ENCODE measurements at regions not wholly inside any gene's neighbourhood (a gene's known extent, or its start where the extent isn't known, plus 50 kb on each side); places are given as distances from the start of the nearest gene placed in this dataset.

GRCh38 chr11:91241226-91241625 is 983.4 kb upstream of the FAT3 start:
- no peak overlapping the region for H3K27ac ChIP-seq
- H3K4me3 ChIP-seq = no peak overlapping the region

GRCh38 chr11:91239359-91239758 is 985.3 kb upstream of the FAT3 start:
- no peak overlapping the region for H3K27ac ChIP-seq
- H3K4me3 ChIP-seq = no peak overlapping the region

GRCh38 chr11:91231226-91231625 is 993.4 kb upstream of the FAT3 start:
- H3K27ac ChIP-seq = no peak overlapping the region
- H3K4me3 ChIP-seq = no peak overlapping the region

- no peak overlapping the region for H3K4me3 ChIP-seq
- no peak overlapping the region for H3K27ac ChIP-seq
These were observed 994.0 kb upstream of the FAT3 start for GRCh38 chr11:91230647-91231046.

- H3K27ac ChIP-seq = no peak overlapping the region
- no peak overlapping the region for H3K4me3 ChIP-seq
These were observed 1000.0 kb upstream of the CHORDC1 start for GRCh38 chr11:91222830-91223229.

- no peak overlapping the region for H3K4me3 ChIP-seq
- H3K27ac ChIP-seq = no peak overlapping the region
These were observed 997.8 kb upstream of the CHORDC1 start for GRCh38 chr11:91220476-91221202.

GRCh38 chr11:91219535-91219934 is 996.7 kb upstream of the CHORDC1 start:
- H3K27ac ChIP-seq = no peak overlapping the region
- H3K4me3 ChIP-seq = no peak overlapping the region

- Histone ChIP-seq H3K27ac (no peak overlapping the region), H3K4me3 (no peak overlapping the region)
These were observed 986.9 kb upstream of the CHORDC1 start for GRCh38 chr11:91209751-91210150.

GRCh38 chr11:91209306-91209705 is 986.5 kb upstream of the CHORDC1 start:
- no peak overlapping the region for H3K4me3 ChIP-seq
- H3K27ac ChIP-seq = no peak overlapping the region

- Histone ChIP-seq H3K4me3 (no peak overlapping the region), H3K27ac (no peak overlapping the region)
These were observed 977.0 kb upstream of the CHORDC1 start for GRCh38 chr11:91199866-91200265.

GRCh38 chr11:91194546-91194945 is 971.7 kb upstream of the CHORDC1 start:
- Histone ChIP-seq H3K4me3 (no peak overlapping the region), H3K27ac (no peak overlapping the region)

GRCh38 chr11:91188484-91188883 is 965.6 kb upstream of the CHORDC1 start:
- no peak overlapping the region for H3K27ac ChIP-seq

GRCh38 chr11:91187314-91187713 is 964.5 kb upstream of the CHORDC1 start:
- Histone ChIP-seq H3K4me3 (no peak overlapping the region), H3K27ac (no peak overlapping the region)

More at GRCh38 chr11:91188484-91188883, 965.6 kb upstream of the CHORDC1 start:
- no peak overlapping the region for H3K4me3 ChIP-seq

- H3K4me3 ChIP-seq = no peak overlapping the region
- no peak overlapping the region for H3K27ac ChIP-seq
These were observed 955.5 kb upstream of the CHORDC1 start for GRCh38 chr11:91178366-91178765.

GRCh38 chr11:91174734-91175133 is 951.9 kb upstream of the CHORDC1 start:
- Histone ChIP-seq H3K27ac (no peak overlapping the region), H3K4me3 (no peak overlapping the region)

- no peak overlapping the region for H3K4me3 ChIP-seq
- no peak overlapping the region for H3K27ac ChIP-seq
These were observed 951.3 kb upstream of the CHORDC1 start for GRCh38 chr11:91174193-91174592.

GRCh38 chr11:91173701-91174100 is 950.9 kb upstream of the CHORDC1 start:
- no peak overlapping the region for H3K4me3 ChIP-seq
- H3K27ac ChIP-seq = no peak overlapping the region

GRCh38 chr11:91170711-91171110 is 947.9 kb upstream of the CHORDC1 start:
- Histone ChIP-seq H3K27ac (no peak overlapping the region), H3K4me3 (no peak overlapping the region)

GRCh38 chr11:91164452-91164822 is 941.6 kb upstream of the CHORDC1 start:
- no peak overlapping the region for H3K27ac ChIP-seq

GRCh38 chr11:91163619-91164451 is 941.0 kb upstream of the CHORDC1 start:
- H3K27ac ChIP-seq = no peak overlapping the region
- no peak overlapping the region for H3K4me3 ChIP-seq

More at GRCh38 chr11:91164452-91164822, 941.6 kb upstream of the CHORDC1 start:
- no peak overlapping the region for H3K4me3 ChIP-seq

- no peak overlapping the region for H3K27ac ChIP-seq
- H3K4me3 ChIP-seq = no peak overlapping the region
These were observed 937.8 kb upstream of the CHORDC1 start for GRCh38 chr11:91160661-91161060.

Data from skin epidermis (tissue), 12 donors.